Daoy (cell line): ENCODE measurements at regions not wholly inside any gene's neighbourhood (a gene's known extent, or its start where the extent isn't known, plus 50 kb on each side); places are given as distances from the start of the nearest gene placed in this dataset.
A peak's percentile ranks its signal among the peaks of the same experiment; 100 is the strongest.

ENCODE experiments used
- DNase-seq: peaks from one replicate; pipeline ENCODE4 v3.0.0-alpha.2; 2015; ENCODE audit warnings: low read depth

- no peak for DNase-seq
These were observed 504.2 kb downstream of the TDRD15 start for GRCh38 chr2:21627938-21628337.

- no peak for DNase-seq
These were observed 509.2 kb downstream of the TDRD15 start for GRCh38 chr2:21633015-21633414.

- DNase-seq, result no peak
These were observed 509.7 kb downstream of the TDRD15 start for GRCh38 chr2:21633466-21633865.

- no peak for DNase-seq
These were observed 510.1 kb downstream of the TDRD15 start for GRCh38 chr2:21633911-21634310.

- no peak for DNase-seq
These were observed 516.3 kb downstream of the TDRD15 start for GRCh38 chr2:21640046-21640445.

GRCh38 chr2:21642647-21643046, 518.9 kb downstream of the TDRD15 start:
- DNase-seq, result peak; percentile 42

GRCh38 chr2:21643180-21643579, 519.4 kb downstream of the TDRD15 start:
- DNase-seq, result peak; percentile 22

GRCh38 chr2:21644266-21644665, 520.5 kb downstream of the TDRD15 start:
- DNase-seq, result no peak

- no peak for DNase-seq
These were observed 522.6 kb downstream of the TDRD15 start for GRCh38 chr2:21646345-21646744.

- no peak for DNase-seq
These were observed 526.8 kb downstream of the TDRD15 start for GRCh38 chr2:21650569-21650968.

- no peak for DNase-seq
These were observed 531.4 kb downstream of the TDRD15 start for GRCh38 chr2:21655136-21655535.

GRCh38 chr2:21656330-21657075, 532.7 kb downstream of the TDRD15 start:
- DNase-seq, result peak; percentile 8

- no peak for DNase-seq
These were observed 533.7 kb downstream of the TDRD15 start for GRCh38 chr2:21657445-21657844.

- DNase-seq, result no peak
These were observed 534.5 kb downstream of the TDRD15 start for GRCh38 chr2:21658269-21658668.

- no peak for DNase-seq
These were observed 535.2 kb downstream of the TDRD15 start for GRCh38 chr2:21658907-21659477.

GRCh38 chr2:21664083-21664482, 540.3 kb downstream of the TDRD15 start:
- no peak for DNase-seq

GRCh38 chr2:21667638-21668037, 543.9 kb downstream of the TDRD15 start:
- no peak for DNase-seq

- no peak for DNase-seq
These were observed 544.4 kb downstream of the TDRD15 start for GRCh38 chr2:21668078-21668710.

GRCh38 chr2:21676041-21676440, 552.3 kb downstream of the TDRD15 start:
- no peak for DNase-seq

GRCh38 chr2:21676676-21677075, 552.9 kb downstream of the TDRD15 start:
- DNase-seq, result no peak

- DNase-seq, result no peak
These were observed 560.1 kb downstream of the TDRD15 start for GRCh38 chr2:21683838-21684237.

GRCh38 chr2:21687589-21687988, 563.8 kb downstream of the TDRD15 start:
- DNase-seq, result no peak

- no peak for DNase-seq
These were observed 566.2 kb downstream of the TDRD15 start for GRCh38 chr2:21690005-21690404.
